SK-N-SH (cell line): ENCODE measurements at regions not wholly inside any gene's neighbourhood (a gene's known extent, or its start where the extent isn't known, plus 50 kb on each side); places are given as distances from the start of the nearest gene placed in this dataset.

ENCODE experiments used
- CTCF ChIA-PET: fragments of 300-600, 350-600 bp; formaldehyde crosslinking; extraction: SDS; loops from one replicate; lab custom pipeline; 2021; lab: Yijun Ruan, JAX
- POLR2A ChIA-PET: fragments of 350-600 bp; sonication (Branson Sonifier 250); formaldehyde crosslinking; extraction: SDS; loops from one replicate; lab custom pipeline; 2020; ENCODE audit warnings: antibody characterized with exemption, inconsistent platforms; lab: Yijun Ruan, JAX
- DNase-seq: peaks from one replicate; pipeline ENCODE4 v3.0.0; 2012
- H2AFZ ChIP-seq: fragments of 200-600 bp; sonication (generic); 2 replicates; pipeline ENCODE4 v1.8.1; 2016; ENCODE audit warnings: antibody characterized with exemption, mild to moderate bottlenecking, low read depth
- H3F3A ChIP-seq: fragments of 200-600 bp; sonication (generic); replicated peaks from 2 replicates; pipeline ENCODE3; 2016; ENCODE audit warnings: antibody characterized with exemption, mild to moderate bottlenecking; ENCODE audit not compliant: insufficient read depth
- H3K27ac ChIP-seq, 2 experiments: fragments of 200-500 bp in 1 of 2; fragments of 200-600 bp in 1 of 2; sonication (Bioruptor generic) in 1 of 2; sonication (generic), shearing (Covaris generic) in 1 of 2; 2 replicates each; pipeline versions ENCODE4 v1.5.1 to v1.6.1; 2014 to 2016; ENCODE audit warnings: low read depth in 2 of 2, inconsistent platforms in 1 of 2, low read length in 1 of 2, mild to moderate bottlenecking in 1 of 2, mixed read lengths in 1 of 2
- H3K27me3 ChIP-seq: fragments of 200-600 bp; sonication (generic), shearing (Covaris generic); 2 replicates; pipeline ENCODE4 v1.6.1; 2016; ENCODE audit warnings: mixed run types; ENCODE audit not compliant: insufficient read depth
- H3K36me3 ChIP-seq, 2 experiments: fragments of 200-500 bp in 1 of 2; fragments of 200-600 bp in 1 of 2; sonication (Bioruptor generic) in 1 of 2; sonication (generic) in 1 of 2; replicated peaks in 1 of 2; 2 replicates each; pipeline versions ENCODE3 to v1.5.1; 2014 to 2016; ENCODE audit warnings: low read length in 1 of 2, mild to moderate bottlenecking in 1 of 2; ENCODE audit not compliant: insufficient read depth in 2 of 2, control insufficient read depth in 1 of 2
- H3K4me1 ChIP-seq, 2 experiments: fragments of 200-500 bp in 1 of 2; fragments of 200-600 bp in 1 of 2; sonication (Bioruptor generic) in 1 of 2; sonication (generic), shearing (Covaris generic) in 1 of 2; 2 replicates each; pipeline versions ENCODE4 v1.5.1 to v1.6.1; 2014 to 2016; ENCODE audit warnings: low read depth in 1 of 2, low read length in 1 of 2, mixed run types in 1 of 2; ENCODE audit not compliant: insufficient read depth in 2 of 2, control insufficient read depth in 1 of 2
- H3K4me2 ChIP-seq: fragments of 200-600 bp; sonication (generic), shearing (Covaris generic); 2 replicates; pipeline ENCODE4 v1.6.1; 2017; ENCODE audit warnings: mixed run types
- H3K4me3 ChIP-seq, 2 experiments: fragments of 200-500 bp in 1 of 2; fragments of 200-600 bp in 1 of 2; sonication (Bioruptor generic) in 1 of 2; sonication (generic), shearing (Covaris generic) in 1 of 2; 2 replicates each; pipeline versions ENCODE4 v1.5.1 to v1.8.1; 2014 to 2016; ENCODE audit warnings: low read depth in 2 of 2, inconsistent platforms in 1 of 2, low read length in 1 of 2, mild to moderate bottlenecking in 1 of 2, mixed read lengths in 1 of 2, moderate library complexity in 1 of 2
- H3K79me2 ChIP-seq: fragments of 200-600 bp; sonication (generic); 2 replicates; pipeline ENCODE4 v1.8.1; 2017; ENCODE audit warnings: mild to moderate bottlenecking; ENCODE audit not compliant: insufficient read depth
- H3K9ac ChIP-seq: fragments of 200-600 bp; sonication (generic); 2 replicates; pipeline ENCODE4 v1.6.1; 2017; ENCODE audit warnings: mixed run types
- H3K9me2 ChIP-seq: fragments of 200-600 bp; sonication (generic); 2 replicates; pipeline ENCODE4 v1.6.1; 2017; ENCODE audit warnings: mixed run types
- H3K9me3 ChIP-seq: fragments of 200-600 bp; sonication (generic); 2 replicates; pipeline ENCODE4 v1.6.1; 2017; ENCODE audit warnings: mixed run types, mild to moderate bottlenecking, moderate library complexity
- H4K20me1 ChIP-seq: fragments of 200-600 bp; sonication (generic); 2 replicates; pipeline ENCODE4 v1.6.1; 2017; ENCODE audit warnings: mild to moderate bottlenecking, mixed run types; ENCODE audit not compliant: insufficient read depth
- ELF1 ChIP-seq: IDR thresholded peaks from 2 replicates; pipeline ENCODE4 v1.4.0; 2012
- FOSL2 ChIP-seq: IDR thresholded peaks from 2 replicates; pipeline ENCODE4 v1.4.0; 2012; ENCODE audit warnings: low read depth, mild to moderate bottlenecking, moderate library complexity, borderline replicate concordance
- FOXM1 ChIP-seq: IDR thresholded peaks from 2 replicates; pipeline ENCODE4 v1.4.0; 2012; ENCODE audit warnings: low read depth, mild to moderate bottlenecking
- GATA2 ChIP-seq: sonication (generic); formaldehyde crosslinking; IDR thresholded peaks from 2 replicates; pipeline ENCODE4 v1.5.0; 2020; ENCODE audit warnings: mild to moderate bottlenecking, missing genetic modification reagents
- JUND ChIP-seq: IDR thresholded peaks from 2 replicates; pipeline ENCODE4 v1.4.0; 2012
- MEF2A ChIP-seq: IDR thresholded peaks from 2 replicates; pipeline ENCODE4 v1.4.0; 2012; ENCODE audit warnings: low read depth, borderline replicate concordance
- MXI1 ChIP-seq: IDR thresholded peaks from 2 replicates; pipeline ENCODE4 v1.6.1; 2012; ENCODE audit warnings: mild to moderate bottlenecking, low read depth, low read length, improper control_type of control experiment
- NFIC ChIP-seq: IDR thresholded peaks from 2 replicates; pipeline ENCODE4 v1.4.0; 2012; ENCODE audit warnings: borderline replicate concordance
- NRF1 ChIP-seq: IDR thresholded peaks from 2 replicates; pipeline ENCODE4 v1.6.1; 2012; ENCODE audit warnings: low read depth, mild to moderate bottlenecking, low read length
- RCOR1 ChIP-seq: fragments of 150-350 bp; IDR thresholded peaks from 2 replicates; pipeline ENCODE4 v1.6.1; 2017; ENCODE audit warnings: antibody characterized with exemption, low read length
- SMC3 ChIP-seq: IDR thresholded peaks from 2 replicates; pipeline ENCODE4 v1.6.1; 2012; ENCODE audit warnings: low read depth, low read length, improper control_type of control experiment
- TAF1 ChIP-seq: IDR thresholded peaks from 2 replicates; pipeline ENCODE4 v1.6.1; 2012; ENCODE audit warnings: low read depth, mild to moderate bottlenecking, low read length, moderate library complexity, borderline replicate concordance
- USF1 ChIP-seq: IDR thresholded peaks from 2 replicates; pipeline ENCODE4 v1.4.0; 2012; ENCODE audit warnings: low read depth, borderline replicate concordance
- YY1 ChIP-seq: IDR thresholded peaks from 2 replicates; pipeline ENCODE4 v1.4.0; 2012; ENCODE audit warnings: low read depth, mild to moderate bottlenecking
- WGBS: methylation state at CpG from one replicate; pipeline ENCODE4 v1.1.6; 2017; ENCODE audit warnings: low lambda C conversion rate; 5-methylcytosine and 5-hydroxymethylcytosine counted together
- TF ChIP-seq, protein P1 (sequence below): IDR thresholded peaks from 2 replicates; pipeline ENCODE4 v1.6.1; 2012; ENCODE audit warnings: mild to moderate bottlenecking, low read depth, low read length, moderate library complexity
- TF ChIP-seq, protein P2 (sequence below): fragments of 200-600 bp; sonication (generic); IDR thresholded peaks from 2 replicates; pipeline ENCODE4 v1.6.1; 2017; ENCODE audit warnings: antibody characterized with exemption, mild to moderate bottlenecking, moderate library complexity
- TF ChIP-seq, protein P3 (sequence below): fragments of 150-350 bp; IDR thresholded peaks from 2 replicates; pipeline ENCODE4 v1.6.1; 2017; ENCODE audit warnings: antibody characterized with exemption, low read length, low read depth, borderline replicate concordance

GRCh38 chr7:10770176-10770575 is 203.5 kb upstream of the PHF14 start (continued):
- TF ChIP-seq, protein P1, sequence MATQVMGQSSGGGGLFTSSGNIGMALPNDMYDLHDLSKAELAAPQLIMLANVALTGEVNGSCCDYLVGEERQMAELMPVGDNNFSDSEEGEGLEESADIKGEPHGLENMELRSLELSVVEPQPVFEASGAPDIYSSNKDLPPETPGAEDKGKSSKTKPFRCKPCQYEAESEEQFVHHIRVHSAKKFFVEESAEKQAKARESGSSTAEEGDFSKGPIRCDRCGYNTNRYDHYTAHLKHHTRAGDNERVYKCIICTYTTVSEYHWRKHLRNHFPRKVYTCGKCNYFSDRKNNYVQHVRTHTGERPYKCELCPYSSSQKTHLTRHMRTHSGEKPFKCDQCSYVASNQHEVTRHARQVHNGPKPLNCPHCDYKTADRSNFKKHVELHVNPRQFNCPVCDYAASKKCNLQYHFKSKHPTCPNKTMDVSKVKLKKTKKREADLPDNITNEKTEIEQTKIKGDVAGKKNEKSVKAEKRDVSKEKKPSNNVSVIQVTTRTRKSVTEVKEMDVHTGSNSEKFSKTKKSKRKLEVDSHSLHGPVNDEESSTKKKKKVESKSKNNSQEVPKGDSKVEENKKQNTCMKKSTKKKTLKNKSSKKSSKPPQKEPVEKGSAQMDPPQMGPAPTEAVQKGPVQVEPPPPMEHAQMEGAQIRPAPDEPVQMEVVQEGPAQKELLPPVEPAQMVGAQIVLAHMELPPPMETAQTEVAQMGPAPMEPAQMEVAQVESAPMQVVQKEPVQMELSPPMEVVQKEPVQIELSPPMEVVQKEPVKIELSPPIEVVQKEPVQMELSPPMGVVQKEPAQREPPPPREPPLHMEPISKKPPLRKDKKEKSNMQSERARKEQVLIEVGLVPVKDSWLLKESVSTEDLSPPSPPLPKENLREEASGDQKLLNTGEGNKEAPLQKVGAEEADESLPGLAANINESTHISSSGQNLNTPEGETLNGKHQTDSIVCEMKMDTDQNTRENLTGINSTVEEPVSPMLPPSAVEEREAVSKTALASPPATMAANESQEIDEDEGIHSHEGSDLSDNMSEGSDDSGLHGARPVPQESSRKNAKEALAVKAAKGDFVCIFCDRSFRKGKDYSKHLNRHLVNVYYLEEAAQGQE: no peak
- TF ChIP-seq TAF1: no peak
- TF ChIP-seq YY1: no peak
- no peak for TF ChIP-seq NFIC
- no peak for TF ChIP-seq GATA2 (CRISPR knock-in tag)
- TF ChIP-seq, protein P2, sequence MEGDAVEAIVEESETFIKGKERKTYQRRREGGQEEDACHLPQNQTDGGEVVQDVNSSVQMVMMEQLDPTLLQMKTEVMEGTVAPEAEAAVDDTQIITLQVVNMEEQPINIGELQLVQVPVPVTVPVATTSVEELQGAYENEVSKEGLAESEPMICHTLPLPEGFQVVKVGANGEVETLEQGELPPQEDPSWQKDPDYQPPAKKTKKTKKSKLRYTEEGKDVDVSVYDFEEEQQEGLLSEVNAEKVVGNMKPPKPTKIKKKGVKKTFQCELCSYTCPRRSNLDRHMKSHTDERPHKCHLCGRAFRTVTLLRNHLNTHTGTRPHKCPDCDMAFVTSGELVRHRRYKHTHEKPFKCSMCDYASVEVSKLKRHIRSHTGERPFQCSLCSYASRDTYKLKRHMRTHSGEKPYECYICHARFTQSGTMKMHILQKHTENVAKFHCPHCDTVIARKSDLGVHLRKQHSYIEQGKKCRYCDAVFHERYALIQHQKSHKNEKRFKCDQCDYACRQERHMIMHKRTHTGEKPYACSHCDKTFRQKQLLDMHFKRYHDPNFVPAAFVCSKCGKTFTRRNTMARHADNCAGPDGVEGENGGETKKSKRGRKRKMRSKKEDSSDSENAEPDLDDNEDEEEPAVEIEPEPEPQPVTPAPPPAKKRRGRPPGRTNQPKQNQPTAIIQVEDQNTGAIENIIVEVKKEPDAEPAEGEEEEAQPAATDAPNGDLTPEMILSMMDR: no peak
- TF ChIP-seq FOXM1: no peak

DNA sequence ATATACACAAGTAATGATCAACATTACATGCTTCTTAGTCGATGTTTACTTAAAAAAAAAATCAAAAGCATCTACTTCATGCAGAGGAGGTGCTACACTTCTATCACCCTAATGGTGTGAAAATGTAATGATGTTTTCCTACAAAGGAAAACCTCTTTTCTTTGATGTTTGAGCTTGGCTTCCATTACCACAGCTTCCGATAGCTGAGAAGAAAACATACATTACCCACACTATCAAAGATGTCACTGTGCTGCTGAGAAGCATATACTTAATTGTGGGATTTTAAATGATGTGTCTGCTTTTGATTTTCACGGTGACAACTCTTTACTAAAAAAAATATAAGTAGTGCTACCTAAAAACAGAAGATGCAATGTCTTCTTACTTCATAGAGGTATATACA is 200.2 kb upstream of the PHF14 start:
- Histone ChIP-seq H2AFZ (no peak overlapping the region), H3K4me3 (no peak overlapping the region), H3F3A (no peaks in the 10 kb centered on the region), H3K9me2 (no peaks in the 10 kb centered on the region), H3K79me2 (no peaks in the 10 kb centered on the region), H3K27ac (no peak overlapping the region), H3K9ac (no peak overlapping the region), H3K9me3 (no peaks in the 10 kb centered on the region; the same call in 1 of the 2 replicates), H3K36me3 (no peaks in the 10 kb centered on the region), H3K4me2 (no peak overlapping the region), H3K4me1 (no peaks in the 10 kb centered on the region), H3K27me3 (no peaks in the 10 kb centered on the region), H4K20me1 (no peaks in the 10 kb centered on the region)
- POLR2A ChIA-PET: no interaction called here
- no peak for DNase-seq
- 39% methylated on average over 3 of the region's 3 CpGs for WGBS
- CTCF ChIA-PET: no interaction called here
- no peak for TF ChIP-seq MXI1
- no peak for TF ChIP-seq USF1
- no peak for TF ChIP-seq JUND
- TF ChIP-seq RCOR1: no peak
- no peak for TF ChIP-seq GATA2 (CRISPR knock-in tag)
- TF ChIP-seq MEF2A: no peak
- TF ChIP-seq TAF1: no peak
- TF ChIP-seq, protein P1: no peak
- TF ChIP-seq FOXM1: no peak
- TF ChIP-seq SMC3: no peak
- TF ChIP-seq, protein P3, sequence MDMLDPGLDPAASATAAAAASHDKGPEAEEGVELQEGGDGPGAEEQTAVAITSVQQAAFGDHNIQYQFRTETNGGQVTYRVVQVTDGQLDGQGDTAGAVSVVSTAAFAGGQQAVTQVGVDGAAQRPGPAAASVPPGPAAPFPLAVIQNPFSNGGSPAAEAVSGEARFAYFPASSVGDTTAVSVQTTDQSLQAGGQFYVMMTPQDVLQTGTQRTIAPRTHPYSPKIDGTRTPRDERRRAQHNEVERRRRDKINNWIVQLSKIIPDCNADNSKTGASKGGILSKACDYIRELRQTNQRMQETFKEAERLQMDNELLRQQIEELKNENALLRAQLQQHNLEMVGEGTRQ: no peak
- TF ChIP-seq, protein P2: no peak
- TF ChIP-seq ELF1: no peak
- TF ChIP-seq YY1: no peak
- TF ChIP-seq NRF1: no peak
- TF ChIP-seq FOSL2: no peak
